HG03432 (cell line): ENCODE measurements at regions not wholly inside any gene's neighbourhood (a gene's known extent, or its start where the extent isn't known, plus 50 kb on each side); places are given as distances from the start of the nearest gene placed in this dataset.
"Not testable (repeated sequence)": the region's sequence is repeated elsewhere in the genome, so short reads cannot be mapped to it uniquely, and the experiment has no call there.

ENCODE experiments used
- ATAC-seq: cut with Tn5 transposase; IDR thresholded peaks from one replicate; pipeline ENCODE4 v1.9.1; 2021; ENCODE audit warnings: mild to moderate bottlenecking, moderate library complexity; ENCODE audit not compliant: unreplicated experiment

GRCh38 chr2:17373041-17373440, 145.2 kb downstream of the RAD51AP2 start:
- no peak for ATAC-seq

- no peak for ATAC-seq
Measured at GRCh38 chr2:17363846-17364245, 154.4 kb downstream of the RAD51AP2 start.

- no peak for ATAC-seq
Measured at GRCh38 chr2:17362956-17363355, 155.3 kb downstream of the RAD51AP2 start.

GRCh38 chr2:17355608-17356329, 162.5 kb downstream of the RAD51AP2 start:
- peak; percentile 97 for ATAC-seq

- no peak for ATAC-seq
Measured at GRCh38 chr2:17353263-17353662, 165.0 kb downstream of the RAD51AP2 start.

GRCh38 chr2:17342692-17343091, 175.5 kb downstream of the RAD51AP2 start:
- ATAC-seq, result not testable (repeated sequence)

GRCh38 chr2:17337507-17337906, 180.7 kb downstream of the RAD51AP2 start:
- no peak for ATAC-seq

GRCh38 chr2:17336458-17336857, 181.8 kb downstream of the RAD51AP2 start:
- ATAC-seq, result no peak

- ATAC-seq, result no peak
Measured at GRCh38 chr2:17334300-17334699, 183.9 kb downstream of the RAD51AP2 start.

- ATAC-seq, result no peak
Measured at GRCh38 chr2:17331636-17332035, 186.6 kb downstream of the RAD51AP2 start.

- no peak for ATAC-seq
Measured at GRCh38 chr2:17328161-17328560, 190.1 kb downstream of the RAD51AP2 start.

GRCh38 chr2:17327649-17328048, 190.6 kb downstream of the RAD51AP2 start:
- ATAC-seq, result no peak

- ATAC-seq, result no peak
Measured at GRCh38 chr2:17326717-17327116, 191.5 kb downstream of the RAD51AP2 start.

- no peak for ATAC-seq
Measured at GRCh38 chr2:17323697-17324096, 194.5 kb downstream of the RAD51AP2 start.

- ATAC-seq, result no peak
Measured at GRCh38 chr2:17322461-17322860, 195.8 kb downstream of the RAD51AP2 start.

GRCh38 chr2:17319090-17319489, 199.2 kb downstream of the RAD51AP2 start:
- no peak for ATAC-seq

GRCh38 chr2:17318013-17318412, 200.2 kb downstream of the RAD51AP2 start:
- ATAC-seq, result no peak

GRCh38 chr2:17317439-17317976, 200.7 kb downstream of the RAD51AP2 start:
- ATAC-seq, result no peak

GRCh38 chr2:17313261-17313660, 205.0 kb downstream of the RAD51AP2 start:
- ATAC-seq, result no peak

GRCh38 chr2:17311771-17312511, 206.3 kb downstream of the RAD51AP2 start:
- no peak for ATAC-seq

GRCh38 chr2:17311106-17311619, 207.1 kb downstream of the RAD51AP2 start:
- ATAC-seq, result no peak
